NCI-H1436 (cell line): ENCODE measurements at regions not wholly inside any gene's neighbourhood (a gene's known extent, or its start where the extent isn't known, plus 50 kb on each side); places are given as distances from the start of the nearest gene placed in this dataset.

ENCODE experiments used
- DNase-seq: peaks from one replicate; lab custom pipeline; 2025; lab: John Stamatoyannopoulos, UW

GRCh38 chr6:40194447-40195170 is 260.3 kb upstream of the MOCS1 start:
- peak; percentile 68 for DNase-seq

GRCh38 chr6:40192516-40192915 is 258.3 kb upstream of the MOCS1 start:
- DNase-seq, result no peak

- DNase-seq, result no peak
Observed at GRCh38 chr6:40188931-40189330, 254.7 kb upstream of the MOCS1 start.

- no peak for DNase-seq
Observed at GRCh38 chr6:40187535-40188144, 253.4 kb upstream of the MOCS1 start.

GRCh38 chr6:40185486-40185885 is 251.2 kb upstream of the MOCS1 start:
- no peak for DNase-seq

- no peak for DNase-seq
Observed at GRCh38 chr6:40183902-40184301, 249.6 kb upstream of the MOCS1 start.

- no peak for DNase-seq
Observed at GRCh38 chr6:40181367-40181766, 247.1 kb upstream of the MOCS1 start.

GRCh38 chr6:40180271-40180670 is 246.0 kb upstream of the MOCS1 start:
- no peak for DNase-seq

- no peak for DNase-seq
Observed at GRCh38 chr6:40179496-40179895, 245.2 kb upstream of the MOCS1 start.

GRCh38 chr6:40177598-40177997 is 243.3 kb upstream of the MOCS1 start:
- no peak for DNase-seq

- no peak for DNase-seq
Observed at GRCh38 chr6:40176152-40176551, 241.9 kb upstream of the MOCS1 start.

GRCh38 chr6:40172272-40172671 is 238.0 kb upstream of the MOCS1 start:
- DNase-seq, result no peak

GRCh38 chr6:40171343-40171742 is 237.1 kb upstream of the MOCS1 start:
- DNase-seq, result no peak

GRCh38 chr6:40170856-40171255 is 236.6 kb upstream of the MOCS1 start:
- no peak for DNase-seq

- no peak for DNase-seq
Observed at GRCh38 chr6:40169878-40170277, 235.6 kb upstream of the MOCS1 start.

GRCh38 chr6:40166963-40167362 is 232.7 kb upstream of the MOCS1 start:
- no peak for DNase-seq

- DNase-seq, result no peak
Observed at GRCh38 chr6:40165036-40165709, 230.9 kb upstream of the MOCS1 start.

- no peak for DNase-seq
Observed at GRCh38 chr6:40164345-40164755, 230.1 kb upstream of the MOCS1 start.

GRCh38 chr6:40163924-40164323 is 229.7 kb upstream of the MOCS1 start:
- DNase-seq, result no peak

- no peak for DNase-seq
Observed at GRCh38 chr6:40162074-40162473, 227.8 kb upstream of the MOCS1 start.

- DNase-seq, result no peak
Observed at GRCh38 chr6:40160826-40161225, 226.6 kb upstream of the MOCS1 start.

- DNase-seq, result no peak
Observed at GRCh38 chr6:40159865-40160264, 225.6 kb upstream of the MOCS1 start.

GRCh38 chr6:40152701-40153436 is 218.6 kb upstream of the MOCS1 start:
- DNase-seq, result no peak
